ENCODE measurements at regions not wholly inside any gene's neighbourhood (a gene's known extent, or its start where the extent isn't known, plus 50 kb on each side); places are given as distances from the start of the nearest gene placed in this dataset.

GRCh38 chr16:54475019-54475601 is 188.5 kb upstream of the IRX3 start:
- no peak for TF ChIP-seq CTCF (IDR thresholded peaks at IDR 0.05)
- TF ChIP-seq POLR2A (IDR thresholded peaks at IDR 0.05), result no peak
- no peak for TF ChIP-seq POLR2AphosphoS5 (IDR thresholded peaks at IDR 0.05)
- no peak for TF ChIP-seq EP300 (IDR thresholded peaks at IDR 0.05)

All from suprapubic skin (tissue), 4 donors.